ENCODE measurements at regions not wholly inside any gene's neighbourhood (a gene's known extent, or its start where the extent isn't known, plus 50 kb on each side); places are given as distances from the start of the nearest gene placed in this dataset.

DNA sequence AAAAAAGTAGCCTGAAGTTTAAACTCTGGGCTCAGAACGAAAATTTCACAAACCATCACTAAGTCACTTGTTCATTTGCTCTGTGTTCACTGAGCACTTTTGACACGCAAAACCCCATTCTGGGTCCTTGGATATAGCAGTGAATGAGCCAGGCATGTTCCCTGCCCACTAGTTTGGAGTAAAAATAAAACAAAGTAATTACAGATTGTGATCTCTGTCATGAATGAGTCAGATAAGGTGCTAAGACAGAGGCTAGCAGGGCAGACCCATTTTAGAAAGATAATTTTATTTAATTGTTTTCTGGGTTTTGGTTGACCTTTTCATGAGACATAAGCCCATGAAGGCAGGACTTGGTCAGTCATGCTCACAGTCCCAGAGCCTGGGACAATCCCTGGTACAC, 84.1 kb upstream of the ARHGEF3 start:
- Histone ChIP-seq H3K27ac (replicated peaks in 1 of 4) (no peak overlapping the region), H3K36me3 (no peaks in the 10 kb centered on the region), H3K4me1 (peaks cover 0 to 24% (median 12%) of the 10 kb centered on the region in 4 donors), H3K4me3 (no peak overlapping the region), H3K9me3 (no peaks in the 10 kb centered on the region), H3K27me3 (no peaks in the 10 kb centered on the region)
- no peak for DNase-seq (ENCODE audit: extremely low spot score)
- TF ChIP-seq POLR2AphosphoS5 (IDR thresholded peaks at IDR 0.05) (no peak), EP300 (IDR thresholded peaks at IDR 0.05) (no peak), POLR2A (IDR thresholded peaks at IDR 0.05; ENCODE audit: low read depth) (no peak)
- intact Hi-C loops (cut with DNase I), result no loop called here
- 95% methylated on average over 2 of the region's 2 CpGs for WGBS

- Histone ChIP-seq H3K4me1 (peaks cover 0 to 24% (median 8%) of the 10 kb centered on the region in 4 donors), H3K36me3 (no peaks in the 10 kb centered on the region), H3K27ac (replicated peaks in 1 of 4) (no peak overlapping the region), H3K9me3 (no peaks in the 10 kb centered on the region), H3K27me3 (no peaks in the 10 kb centered on the region), H3K4me3 (no peak overlapping the region)
- DNase-seq (ENCODE audit: extremely low spot score), result no peak
- TF ChIP-seq EP300 (IDR thresholded peaks at IDR 0.05) (no peak), POLR2A (IDR thresholded peaks at IDR 0.05; ENCODE audit: low read depth) (no peak), POLR2AphosphoS5 (IDR thresholded peaks at IDR 0.05) (no peak)
- TF ChIP-seq, protein P1, sequence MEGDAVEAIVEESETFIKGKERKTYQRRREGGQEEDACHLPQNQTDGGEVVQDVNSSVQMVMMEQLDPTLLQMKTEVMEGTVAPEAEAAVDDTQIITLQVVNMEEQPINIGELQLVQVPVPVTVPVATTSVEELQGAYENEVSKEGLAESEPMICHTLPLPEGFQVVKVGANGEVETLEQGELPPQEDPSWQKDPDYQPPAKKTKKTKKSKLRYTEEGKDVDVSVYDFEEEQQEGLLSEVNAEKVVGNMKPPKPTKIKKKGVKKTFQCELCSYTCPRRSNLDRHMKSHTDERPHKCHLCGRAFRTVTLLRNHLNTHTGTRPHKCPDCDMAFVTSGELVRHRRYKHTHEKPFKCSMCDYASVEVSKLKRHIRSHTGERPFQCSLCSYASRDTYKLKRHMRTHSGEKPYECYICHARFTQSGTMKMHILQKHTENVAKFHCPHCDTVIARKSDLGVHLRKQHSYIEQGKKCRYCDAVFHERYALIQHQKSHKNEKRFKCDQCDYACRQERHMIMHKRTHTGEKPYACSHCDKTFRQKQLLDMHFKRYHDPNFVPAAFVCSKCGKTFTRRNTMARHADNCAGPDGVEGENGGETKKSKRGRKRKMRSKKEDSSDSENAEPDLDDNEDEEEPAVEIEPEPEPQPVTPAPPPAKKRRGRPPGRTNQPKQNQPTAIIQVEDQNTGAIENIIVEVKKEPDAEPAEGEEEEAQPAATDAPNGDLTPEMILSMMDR (IDR thresholded peaks at IDR 0.05), result no peak
- intact Hi-C loops (cut with DNase I), result no loop called here
Observed at GRCh38 chr3:56885453-56885852, 83.7 kb upstream of the ARHGEF3 start.

DNA sequence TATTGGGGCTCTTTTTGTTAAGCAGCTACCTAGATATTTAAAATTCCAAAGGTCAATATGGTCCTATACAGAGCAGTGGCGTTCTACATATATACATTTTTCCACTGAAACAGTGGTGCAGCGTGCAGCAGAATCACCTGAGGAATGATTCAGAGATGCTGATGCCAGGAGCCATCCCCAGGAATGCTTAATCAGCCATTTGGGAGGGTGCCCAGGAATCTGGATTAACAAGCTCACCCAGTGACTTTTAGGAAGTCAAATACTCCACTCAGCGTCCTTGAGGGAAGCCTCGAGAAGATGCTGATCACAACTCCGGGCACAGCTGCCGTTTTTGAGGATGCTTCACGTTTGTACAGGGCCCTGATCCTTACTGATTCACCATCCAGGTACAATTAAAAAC, 82.6 kb upstream of the ARHGEF3 start:
- Histone ChIP-seq H3K4me3 (no peak overlapping the region), H3K4me1 (peaks cover 0 to 29% (median 7%) of the 10 kb centered on the region in 4 donors), H3K9me3 (no peaks in the 10 kb centered on the region), H3K27ac (replicated peaks in 1 of 4) (no peak overlapping the region), H3K27me3 (no peaks in the 10 kb centered on the region), H3K36me3 (no peaks in the 10 kb centered on the region)
- no peak for DNase-seq (ENCODE audit: extremely low spot score)
- 72% methylated on average over 7 of the region's 7 CpGs for WGBS
- TF ChIP-seq POLR2A (IDR thresholded peaks at IDR 0.05; ENCODE audit: low read depth) (no peak), POLR2AphosphoS5 (IDR thresholded peaks at IDR 0.05) (no peak), EP300 (IDR thresholded peaks at IDR 0.05) (no peak)
- TF ChIP-seq, protein P1 (IDR thresholded peaks at IDR 0.05), result no peak
- intact Hi-C loops (cut with DNase I), result no loop called here

DNA sequence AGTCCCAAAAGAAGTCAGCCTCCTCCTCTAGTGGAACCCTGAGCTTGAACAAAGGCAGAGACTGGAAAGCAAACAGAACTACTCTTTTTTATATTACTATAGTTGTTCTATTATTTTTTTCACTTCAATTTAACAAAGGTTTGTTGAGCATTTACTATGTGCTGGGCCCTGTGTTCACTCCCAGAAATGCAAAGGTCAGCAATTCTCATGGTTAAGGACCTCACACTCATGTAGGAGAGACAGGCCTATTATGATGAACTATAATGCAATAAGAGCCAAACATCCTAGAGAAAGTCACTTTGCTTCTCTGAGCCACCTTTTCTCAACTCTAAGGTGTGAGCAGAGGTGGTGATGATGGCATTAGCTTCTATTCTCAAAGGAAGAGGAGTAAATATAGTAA, 82.1 kb upstream of the ARHGEF3 start:
- Histone ChIP-seq H3K4me1 (peaks cover 0 to 31% (median 7%) of the 10 kb centered on the region in 4 donors), H3K9me3 (no peaks in the 10 kb centered on the region), H3K27me3 (no peaks in the 10 kb centered on the region), H3K4me3 (no peak overlapping the region), H3K27ac (replicated peaks in 1 of 4) (no peak overlapping the region), H3K36me3 (no peaks in the 10 kb centered on the region)
- TF ChIP-seq, protein P1 (IDR thresholded peaks at IDR 0.05), result no peak
- no peak for TF ChIP-seq EP300 (IDR thresholded peaks at IDR 0.05)
- TF ChIP-seq POLR2AphosphoS5 (IDR thresholded peaks at IDR 0.05), result no peak
- TF ChIP-seq POLR2A (IDR thresholded peaks at IDR 0.05; ENCODE audit: low read depth), result no peak
- intact Hi-C loops (cut with DNase I), result no loop called here
- DNase-seq (ENCODE audit: extremely low spot score), result no peak

GRCh38 chr3:56882896-56883295, 81.1 kb upstream of the ARHGEF3 start:
- Histone ChIP-seq H3K27me3 (no peaks in the 10 kb centered on the region), H3K9me3 (no peaks in the 10 kb centered on the region), H3K27ac (replicated peaks in 1 of 4) (no peak overlapping the region), H3K4me1 (peaks cover 0 to 22% (median 8%) of the 10 kb centered on the region in 4 donors), H3K36me3 (no peaks in the 10 kb centered on the region), H3K4me3 (no peak overlapping the region)
- intact Hi-C loops (cut with DNase I), result no loop called here
- TF ChIP-seq, protein P1 (IDR thresholded peaks at IDR 0.05), result no peak
- no peak for TF ChIP-seq POLR2A (IDR thresholded peaks at IDR 0.05; ENCODE audit: low read depth)
- no peak for TF ChIP-seq POLR2AphosphoS5 (IDR thresholded peaks at IDR 0.05)
- TF ChIP-seq EP300 (IDR thresholded peaks at IDR 0.05), result no peak
- no peak for DNase-seq (ENCODE audit: extremely low spot score)
